Activated T-helper 1 cell treated with anti-CD3 and anti-CD28 coated beads, Interleukin-12 subunit alpha, Interleukin-12 subunit beta, Interleukin-2, Interleukin-4 antibody, amounts not matched to agents 30 ng/mL and 10 ng/mL and 1 ng/mL, durations not matched to agents 14 hours and 24 hours and 36 hours (primary cell): ENCODE measurements at regions not wholly inside any gene's neighbourhood (a gene's known extent, or its start where the extent isn't known, plus 50 kb on each side); places are given as distances from the start of the nearest gene placed in this dataset.
A peak's percentile ranks its signal among the peaks of the same experiment; 100 is the strongest.

ENCODE experiments used
- DNase-seq: peaks from one replicate; pipeline ENCODE4 v3.0.0; 2021; ENCODE audit warnings: low spot score
- H3K27ac Mint-ChIP-seq: one replicate; pipeline ENCODE4 v1.8.0; 2021; ENCODE audit warnings: mild to moderate bottlenecking, mixed read lengths
- H3K27me3 Mint-ChIP-seq: one replicate; pipeline ENCODE4 v1.8.0; 2022; ENCODE audit warnings: mild to moderate bottlenecking, moderate library complexity, mixed read lengths; ENCODE audit not compliant: insufficient read depth
- H3K36me3 Mint-ChIP-seq: one replicate; pipeline ENCODE4 v1.8.0; 2021; ENCODE audit warnings: low read depth, mixed read lengths
- H3K4me1 Mint-ChIP-seq: one replicate; pipeline ENCODE4 v1.8.0; 2021; ENCODE audit warnings: low read depth, mixed read lengths
- H3K4me3 Mint-ChIP-seq: one replicate; pipeline ENCODE4 v1.8.0; 2021; ENCODE audit warnings: mild to moderate bottlenecking, moderate library complexity, mixed read lengths
- H3K9me3 Mint-ChIP-seq: one replicate; pipeline ENCODE4 v1.8.0; 2021; ENCODE audit warnings: mixed read lengths
- intact Hi-C: fragments of 100-400 bp; cut with micrococcal nuclease; formaldehyde crosslinking; loops from one replicate; pipeline ENCODE4 v1.15.1; 2024

DNA sequence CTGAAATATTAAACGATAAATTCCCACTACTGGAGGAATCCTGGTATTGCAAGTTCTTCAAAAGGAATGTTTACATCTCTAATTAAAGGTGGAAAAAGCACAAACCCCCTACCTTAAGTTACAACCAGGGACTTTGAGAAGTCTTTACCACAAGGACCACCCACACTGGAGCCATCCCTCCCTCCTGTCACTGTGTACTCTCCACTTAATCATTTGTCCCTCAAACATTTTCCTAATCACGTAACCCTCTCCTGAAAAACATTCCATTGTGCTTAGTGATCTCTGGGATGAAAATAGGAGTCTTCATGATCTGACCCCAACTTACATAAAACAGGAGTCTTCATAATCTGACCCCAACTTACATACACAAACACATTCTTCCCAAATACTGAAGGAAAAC is 85.7 kb downstream of the SUCLG1 start:
- no peak for DNase-seq
- H3K27me3 Mint-ChIP-seq = peaks cover 2% of the 10 kb centered on the region
- intact Hi-C loops = no loop called here
- H3K4me1 Mint-ChIP-seq = no peaks in the 10 kb centered on the region
- H3K36me3 Mint-ChIP-seq = no peaks in the 10 kb centered on the region
- H3K27ac Mint-ChIP-seq = no peak overlapping the region
- H3K9me3 Mint-ChIP-seq = no peaks in the 10 kb centered on the region
- H3K4me3 Mint-ChIP-seq = no peak overlapping the region

DNA sequence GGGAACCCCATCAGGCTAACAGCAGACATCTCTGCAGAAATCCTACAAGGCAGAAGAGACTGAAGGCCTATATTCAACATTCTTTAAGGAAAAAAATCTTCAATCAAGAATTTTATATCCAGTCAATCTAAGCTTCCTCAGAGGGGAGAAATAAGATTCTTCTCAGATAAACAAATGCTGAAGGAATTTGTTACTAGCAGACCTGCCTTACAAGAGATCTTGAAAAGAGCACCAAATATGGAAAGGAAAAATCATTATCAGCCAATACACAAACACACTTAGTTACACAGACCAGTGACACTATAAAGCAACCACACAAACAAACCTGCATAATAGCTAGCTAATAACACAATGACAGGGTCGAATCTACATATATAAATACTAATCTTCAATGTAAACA is 96.5 kb downstream of the SUCLG1 start:
- DNase-seq = no peak
- H3K4me3 Mint-ChIP-seq = no peak overlapping the region
- H3K36me3 Mint-ChIP-seq = no peaks in the 10 kb centered on the region
- H3K27me3 Mint-ChIP-seq = peaks cover 4% of the 10 kb centered on the region
- peaks cover 11% of the 10 kb centered on the region for H3K9me3 Mint-ChIP-seq
- no peak overlapping the region for H3K27ac Mint-ChIP-seq
- H3K4me1 Mint-ChIP-seq = no peaks in the 10 kb centered on the region
- intact Hi-C loops = no loop called here

DNA sequence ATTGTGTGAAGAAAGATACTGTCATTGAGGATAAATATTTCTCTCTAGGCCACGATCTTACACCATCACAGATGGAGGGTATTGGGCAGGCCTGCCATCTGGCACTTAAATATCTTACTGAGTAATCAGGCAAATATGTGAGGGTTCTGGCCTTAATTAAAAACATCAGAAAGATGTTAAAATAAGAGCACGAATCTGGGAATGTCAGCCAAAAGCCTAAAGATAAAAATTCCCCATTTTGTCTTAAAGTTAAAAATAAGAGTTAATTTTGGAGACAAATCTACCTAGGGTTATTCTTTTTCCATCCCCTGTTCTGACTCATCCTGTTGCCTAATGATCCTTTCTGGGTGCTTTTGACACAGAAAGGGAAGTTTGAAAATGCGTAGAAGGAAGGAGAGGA is 121.0 kb downstream of the SUCLG1 start:
- DNase-seq = no peak
- Mint-ChIP-seq H3K4me3 (no peak overlapping the region), H3K9me3 (no peaks in the 10 kb centered on the region), H3K27me3 (peaks cover 12% of the 10 kb centered on the region), H3K36me3 (no peaks in the 10 kb centered on the region), H3K27ac (no peak overlapping the region), H3K4me1 (no peaks in the 10 kb centered on the region)
- intact Hi-C loops = no loop called here

- Mint-ChIP-seq H3K4me3 (no peak overlapping the region), H3K27me3 (peaks cover 21% of the 10 kb centered on the region), H3K4me1 (no peaks in the 10 kb centered on the region), H3K36me3 (no peaks in the 10 kb centered on the region), H3K9me3 (no peaks in the 10 kb centered on the region), H3K27ac (no peak overlapping the region)
- intact Hi-C loops = no loop called here
- DNase-seq = no peak
Observed at GRCh38 chr2:84327645-84328249, 131.3 kb downstream of the SUCLG1 start.

DNA sequence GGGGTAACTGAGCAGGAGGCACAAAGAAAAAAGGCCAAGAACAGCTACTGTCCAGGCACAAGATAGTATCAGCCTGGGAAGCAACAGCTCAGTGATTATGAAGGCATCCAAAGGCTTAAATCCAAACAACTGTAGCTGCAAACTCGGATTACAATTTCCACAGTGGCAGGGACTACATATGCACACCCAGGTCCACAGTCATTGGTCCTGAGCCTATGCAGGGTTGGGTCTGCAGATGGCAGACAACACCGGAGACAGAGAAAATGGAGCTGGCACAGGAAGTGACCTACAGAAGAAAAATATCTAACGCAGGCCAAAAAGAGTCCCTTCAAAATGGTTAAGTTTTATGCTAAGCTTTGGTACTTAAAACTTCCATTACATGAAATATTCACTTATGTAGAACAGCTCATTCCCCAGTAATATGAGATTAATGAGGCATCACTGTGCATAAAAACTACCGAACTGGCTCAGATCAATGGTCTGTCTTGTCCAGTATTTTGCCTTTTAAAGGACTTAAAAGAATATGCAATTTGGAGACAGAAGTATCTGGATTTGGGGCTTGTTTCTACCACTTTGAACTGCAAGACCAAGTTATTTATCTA is 132.1 kb downstream of the SUCLG1 start:
- Mint-ChIP-seq H3K27me3 (peaks cover 20% of the 10 kb centered on the region), H3K27ac (no peak overlapping the region), H3K36me3 (no peaks in the 10 kb centered on the region), H3K9me3 (no peaks in the 10 kb centered on the region), H3K4me3 (no peak overlapping the region), H3K4me1 (no peaks in the 10 kb centered on the region)
- DNase-seq = no peak
- intact Hi-C loops = no loop called here

DNA sequence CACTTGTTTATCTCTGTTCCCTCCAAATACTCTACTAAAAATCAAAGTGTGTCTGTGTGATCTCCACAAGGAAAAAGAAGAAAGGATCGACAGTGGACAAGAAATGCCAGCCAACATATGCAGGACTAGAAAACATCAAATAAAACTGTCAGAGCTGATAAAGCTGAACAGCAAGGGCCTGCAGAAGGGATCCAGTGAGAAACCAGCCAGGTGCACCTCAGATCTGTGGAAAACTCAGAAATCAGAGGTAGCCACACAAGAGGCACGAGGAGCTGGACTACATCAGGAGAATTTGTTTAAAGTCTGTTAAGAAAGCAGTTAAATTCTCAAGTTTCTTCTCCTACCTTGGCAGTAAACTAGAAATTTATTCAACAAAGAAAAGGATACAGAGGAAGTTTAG is 135.2 kb downstream of the SUCLG1 start:
- H3K4me3 Mint-ChIP-seq = no peak overlapping the region
- intact Hi-C loops = no loop called here
- H3K27ac Mint-ChIP-seq = no peak overlapping the region

DNA sequence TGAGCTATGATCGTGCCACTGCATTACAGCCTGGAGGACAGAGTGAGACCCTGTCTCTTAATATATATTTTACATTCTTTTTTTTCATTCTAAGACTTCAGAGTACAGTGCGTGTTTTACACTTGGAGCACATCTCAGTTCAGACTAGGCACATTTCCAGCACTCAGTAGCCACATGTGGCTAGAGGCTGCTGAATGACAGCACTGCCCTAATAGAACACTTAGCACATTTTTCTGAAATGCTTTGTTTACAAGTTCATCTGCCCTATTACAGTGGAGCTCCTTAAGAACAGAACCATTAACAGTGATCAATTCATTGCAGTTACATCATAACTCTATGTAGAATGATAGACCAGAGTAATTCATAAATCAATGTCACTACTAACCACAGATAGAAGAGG is 138.1 kb downstream of the SUCLG1 start:
- Mint-ChIP-seq H3K27me3 (peaks cover 14% of the 10 kb centered on the region), H3K4me1 (no peaks in the 10 kb centered on the region), H3K36me3 (no peaks in the 10 kb centered on the region), H3K4me3 (no peak overlapping the region), H3K27ac (no peak overlapping the region), H3K9me3 (no peaks in the 10 kb centered on the region)
- intact Hi-C loops = no loop called here
- DNase-seq = no peak

More for the DNA sequence above, 135.2 kb downstream of the SUCLG1 start:
- H3K36me3 Mint-ChIP-seq = no peaks in the 10 kb centered on the region
- no peaks in the 10 kb centered on the region for H3K4me1 Mint-ChIP-seq
- no peak for DNase-seq
- peaks cover 14% of the 10 kb centered on the region for H3K27me3 Mint-ChIP-seq
- H3K9me3 Mint-ChIP-seq = no peaks in the 10 kb centered on the region

DNA sequence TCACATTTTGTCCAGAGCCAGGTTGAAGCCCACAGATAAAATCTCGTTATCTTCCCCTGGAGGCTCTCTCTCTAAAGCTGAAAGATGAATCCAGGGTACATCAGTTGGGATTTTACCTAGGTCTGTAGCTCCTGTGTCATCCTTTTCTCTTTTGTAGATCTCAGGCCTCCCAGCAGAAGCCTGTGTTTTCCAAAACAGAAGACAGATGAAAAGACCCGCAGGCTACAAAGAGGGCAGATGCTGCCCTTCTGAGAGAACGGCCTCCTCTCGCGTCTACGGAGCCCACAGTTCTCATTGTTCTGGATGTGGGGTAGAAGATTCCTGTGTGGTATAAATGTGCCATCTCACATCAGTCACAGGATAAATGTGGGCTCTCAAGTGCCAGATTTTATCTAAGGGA is 139.5 kb downstream of the SUCLG1 start:
- no peaks in the 10 kb centered on the region for H3K9me3 Mint-ChIP-seq
- H3K4me3 Mint-ChIP-seq = no peak overlapping the region
- no peak for DNase-seq
- intact Hi-C loops = no loop called here
- no peaks in the 10 kb centered on the region for H3K4me1 Mint-ChIP-seq
- H3K27ac Mint-ChIP-seq = no peak overlapping the region
- H3K27me3 Mint-ChIP-seq = peaks cover 9% of the 10 kb centered on the region
- no peaks in the 10 kb centered on the region for H3K36me3 Mint-ChIP-seq

GRCh38 chr2:84317135-84317534 is 141.9 kb downstream of the SUCLG1 start:
- intact Hi-C loops = no loop called here
- H3K27me3 Mint-ChIP-seq = peaks cover 9% of the 10 kb centered on the region

DNA sequence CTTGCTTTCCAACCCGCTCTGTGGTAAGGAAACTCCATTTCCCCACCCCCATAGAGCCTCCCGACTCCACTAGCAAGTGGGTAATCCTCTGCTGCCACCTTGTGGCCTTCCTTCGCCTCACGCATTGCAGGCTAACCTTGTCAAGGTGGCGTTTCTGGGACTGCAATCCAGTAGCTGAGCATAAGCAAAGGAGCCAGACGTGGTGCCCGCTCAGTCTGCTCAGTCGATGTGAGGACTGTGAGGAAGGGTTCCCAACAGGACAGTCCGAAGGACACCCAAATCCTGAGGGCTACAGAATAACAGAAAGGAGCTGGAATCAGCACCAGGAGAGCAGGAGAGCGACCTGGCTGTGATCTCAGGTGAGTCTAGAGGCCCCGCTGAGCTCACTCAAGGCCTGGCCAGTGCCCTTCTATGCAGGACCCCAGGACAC is 144.2 kb downstream of the SUCLG1 start:
- intact Hi-C loops = loop anchor here (1.0 kb wide), 1 partner anchor 292 kb away; no protein-coding TSS in a partner anchor
- Mint-ChIP-seq H3K4me3 (no peak overlapping the region), H3K9me3 (no peaks in the 10 kb centered on the region), H3K27me3 (peaks cover 14% of the 10 kb centered on the region), H3K36me3 (no peaks in the 10 kb centered on the region), H3K27ac (no peak overlapping the region), H3K4me1 (no peaks in the 10 kb centered on the region)
- DNase-seq = peak; percentile 50

More at GRCh38 chr2:84317135-84317534, 141.9 kb downstream of the SUCLG1 start:
- no peak for DNase-seq
- H3K27ac Mint-ChIP-seq = no peak overlapping the region
- H3K4me3 Mint-ChIP-seq = no peak overlapping the region
- H3K36me3 Mint-ChIP-seq = no peaks in the 10 kb centered on the region
- H3K9me3 Mint-ChIP-seq = no peaks in the 10 kb centered on the region
- no peaks in the 10 kb centered on the region for H3K4me1 Mint-ChIP-seq

DNA sequence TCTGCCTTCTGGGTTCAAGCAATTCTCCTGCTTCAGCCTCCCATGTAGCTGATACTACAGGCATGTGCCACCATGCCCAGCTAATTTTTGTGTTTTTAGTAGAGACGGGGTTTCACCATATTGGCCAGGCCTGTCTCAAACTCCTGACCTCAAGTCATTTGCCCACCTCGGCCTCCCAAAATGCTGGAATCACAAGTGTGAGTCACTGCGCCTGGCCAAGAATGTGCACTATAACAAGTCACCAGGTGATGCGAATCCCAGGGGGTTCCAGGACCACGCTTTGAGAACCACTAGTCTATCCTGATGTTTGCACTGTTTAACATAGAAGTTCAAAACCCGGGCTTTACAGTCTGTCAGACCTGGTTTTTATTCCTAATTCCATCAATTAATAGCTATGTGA is 144.8 kb downstream of the SUCLG1 start:
- peaks cover 14% of the 10 kb centered on the region for H3K27me3 Mint-ChIP-seq
- DNase-seq = no peak

GRCh38 chr2:84309281-84309680 is 149.8 kb downstream of the SUCLG1 start:
- DNase-seq = no peak
- Mint-ChIP-seq H3K36me3 (no peaks in the 10 kb centered on the region), H3K4me3 (no peak overlapping the region), H3K4me1 (no peaks in the 10 kb centered on the region), H3K9me3 (no peaks in the 10 kb centered on the region), H3K27ac (no peak overlapping the region), H3K27me3 (peaks cover 13% of the 10 kb centered on the region)
- intact Hi-C loops = no loop called here

More for the DNA sequence above, 144.8 kb downstream of the SUCLG1 start:
- no peaks in the 10 kb centered on the region for H3K9me3 Mint-ChIP-seq
- intact Hi-C loops = loop anchor here (1.0 kb wide), 1 partner anchor 291 kb away; no protein-coding TSS in a partner anchor
- H3K4me3 Mint-ChIP-seq = no peak overlapping the region
- H3K36me3 Mint-ChIP-seq = no peaks in the 10 kb centered on the region
- no peak overlapping the region for H3K27ac Mint-ChIP-seq
- no peaks in the 10 kb centered on the region for H3K4me1 Mint-ChIP-seq

DNA sequence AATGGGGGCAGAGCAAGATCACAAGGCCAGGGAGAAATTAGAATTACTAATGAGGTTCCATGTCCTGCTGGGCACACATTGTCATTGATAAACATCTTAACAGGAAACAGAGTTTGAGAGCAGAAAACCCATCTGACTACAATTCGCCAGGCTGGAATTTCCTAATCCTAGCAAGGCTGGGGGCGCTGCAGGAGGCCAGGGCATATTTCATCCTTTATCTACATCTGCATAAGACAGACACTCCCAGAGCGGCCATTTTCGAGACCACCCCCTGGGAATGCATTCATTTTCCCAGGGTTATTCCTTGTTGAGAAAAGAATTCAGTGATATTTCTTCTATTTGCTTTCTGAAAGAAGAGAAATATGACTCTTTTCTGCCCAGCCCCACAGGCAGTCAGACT is 152.7 kb downstream of the SUCLG1 start:
- Mint-ChIP-seq H3K9me3 (no peaks in the 10 kb centered on the region), H3K4me3 (no peak overlapping the region), H3K36me3 (no peaks in the 10 kb centered on the region), H3K27me3 (peaks cover 7% of the 10 kb centered on the region), H3K27ac (no peak overlapping the region), H3K4me1 (no peaks in the 10 kb centered on the region)
- no peak for DNase-seq
- intact Hi-C loops = no loop called here
